ENCODE measurements at regions not wholly inside any gene's neighbourhood (a gene's known extent, or its start where the extent isn't known, plus 50 kb on each side); places are given as distances from the start of the nearest gene placed in this dataset.

DNA sequence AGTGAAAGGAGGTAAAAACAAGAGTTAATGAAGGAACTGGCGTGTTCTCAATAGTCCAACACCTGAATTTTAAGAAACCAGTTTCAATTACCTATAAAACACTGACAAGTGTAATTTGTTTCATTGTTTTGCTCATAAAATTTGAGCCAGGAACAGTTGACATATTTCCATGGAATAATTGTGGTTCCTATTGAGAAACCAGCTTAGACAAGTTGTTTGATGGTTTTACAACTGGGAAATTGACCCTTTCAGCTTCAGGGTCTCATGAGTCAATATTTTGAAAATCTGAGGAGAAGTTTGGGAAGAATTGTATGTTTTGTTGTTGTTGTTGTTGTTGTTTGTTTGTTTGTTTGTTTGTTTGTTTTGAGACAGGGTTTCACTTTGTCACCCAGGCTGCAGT lies 69.1 kb upstream of the GADD45A start:
- no peak overlapping the region for H3K27ac ChIP-seq (ENCODE audit: low read depth in 1 of 3, low read length in 2 of 3)
- H3K9me3 ChIP-seq (ENCODE audit: control insufficient read depth in 2 of 2, insufficient read depth in 1 of 2, low read depth in 1 of 2, low read length in 1 of 2) = no peaks in the 10 kb centered on the region
- WGBS, 3 donors = 91 to 95% (median 92%) methylated on average over 1 of the region's 1 CpG
- H3K27me3 ChIP-seq (ENCODE audit: control insufficient read depth in 3 of 3, insufficient read depth in 3 of 3, low read length in 3 of 3) = no peaks in the 10 kb centered on the region
- H3K36me3 ChIP-seq (ENCODE audit: control insufficient read depth in 3 of 3, insufficient read depth in 2 of 3, low read depth in 1 of 3, low read length in 3 of 3) = no peaks in the 10 kb centered on the region
- DNase-seq (no peak), FAIRE-seq (no peak)
- no peak overlapping the region for H3K4me3 ChIP-seq (ENCODE audit: low read depth in 1 of 3, low read length in 3 of 3)
- peaks cover 0 to 4% (median 0%) of the 10 kb centered on the region in 3 donors for H3K4me1 ChIP-seq (ENCODE audit: control insufficient read depth in 3 of 3, insufficient read depth in 2 of 3, low read depth in 1 of 3, low read length in 2 of 3)

DNA sequence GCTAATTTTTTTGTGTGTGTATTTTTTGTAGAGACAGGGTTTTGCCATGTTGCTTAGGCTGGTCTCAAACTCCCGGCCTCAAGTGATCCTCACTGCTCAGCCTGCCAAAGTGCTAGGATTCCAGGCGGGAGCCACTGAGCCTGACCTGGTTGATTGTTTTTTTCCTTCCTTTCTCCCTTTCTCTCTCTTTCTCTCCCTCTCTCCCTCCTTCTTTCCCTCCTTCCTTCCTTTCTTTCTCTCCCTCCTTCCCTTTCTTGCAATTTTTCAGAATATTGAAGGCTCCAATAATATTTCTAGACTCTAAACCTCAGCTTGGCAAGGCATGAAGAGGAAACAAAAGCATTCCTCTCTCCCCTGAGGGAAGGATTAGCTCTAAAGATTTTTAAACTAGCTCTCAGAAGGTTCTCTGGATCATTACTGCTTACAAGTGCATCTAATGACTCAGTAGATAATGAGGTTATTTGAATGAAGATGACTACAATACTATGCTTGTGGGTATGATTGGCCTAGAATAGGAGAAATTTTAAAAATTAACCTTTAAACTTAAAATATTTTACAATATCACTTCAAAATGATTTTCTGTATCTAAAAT lies 68.5 kb upstream of the GADD45A start:
- Histone ChIP-seq H3K9me3 (ENCODE audit: control insufficient read depth in 2 of 2, insufficient read depth in 1 of 2, low read depth in 1 of 2, low read length in 1 of 2) (no peaks in the 10 kb centered on the region), H3K4me3 (ENCODE audit: low read depth in 1 of 3, low read length in 3 of 3) (no peak overlapping the region), H3K36me3 (ENCODE audit: control insufficient read depth in 3 of 3, insufficient read depth in 2 of 3, low read depth in 1 of 3, low read length in 3 of 3) (no peaks in the 10 kb centered on the region), H3K27ac (ENCODE audit: low read depth in 1 of 3, low read length in 2 of 3) (no peak overlapping the region), H3K27me3 (ENCODE audit: control insufficient read depth in 3 of 3, insufficient read depth in 3 of 3, low read length in 3 of 3) (no peaks in the 10 kb centered on the region), H3K4me1 (ENCODE audit: control insufficient read depth in 3 of 3, insufficient read depth in 2 of 3, low read depth in 1 of 3, low read length in 2 of 3) (peaks cover 0 to 4% (median 0%) of the 10 kb centered on the region in 3 donors)
- WGBS, 3 donors = 87 to 96% (median 95%) methylated on average over 2 of the region's 2 CpGs
- DNase-seq (no peak), FAIRE-seq (no peak)

DNA sequence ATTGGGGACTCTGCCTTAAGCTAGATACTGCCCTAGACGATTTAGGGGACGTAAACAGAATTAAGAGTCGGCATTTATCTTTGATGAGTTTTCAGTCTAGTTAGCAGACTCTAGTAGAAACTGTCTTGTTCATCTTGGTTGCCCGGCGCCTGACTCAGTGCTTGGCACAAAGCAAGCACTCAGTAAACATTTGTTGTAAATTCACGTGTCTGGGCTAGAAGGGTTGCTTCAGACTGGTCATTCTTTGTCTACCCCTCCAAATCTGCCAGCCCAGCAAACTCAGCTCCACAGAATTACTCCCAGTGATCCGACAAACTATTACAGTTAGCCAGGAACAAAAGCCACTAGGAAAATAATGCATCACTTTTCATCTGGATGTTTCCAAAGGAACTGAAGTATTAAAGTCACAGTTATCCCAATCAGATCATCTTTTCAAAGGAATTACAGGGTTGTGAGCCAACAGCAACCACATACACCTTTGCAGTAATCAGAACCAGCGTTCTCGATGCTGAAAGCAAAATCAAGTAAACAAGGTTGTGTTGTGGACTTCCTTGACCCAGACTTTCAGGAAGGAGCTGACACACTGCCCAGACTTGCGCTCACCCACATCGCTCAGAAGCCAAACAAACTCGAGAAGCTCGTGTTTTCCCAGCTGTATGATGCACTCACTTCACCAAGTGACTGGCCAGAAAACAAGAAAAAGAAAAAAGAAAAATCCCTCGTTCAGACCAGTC lies 66.5 kb upstream of the GADD45A start:
- Histone ChIP-seq H3K4me1 (ENCODE audit: control insufficient read depth in 3 of 3, insufficient read depth in 2 of 3, low read depth in 1 of 3, low read length in 2 of 3) (peaks cover 0 to 4% (median 0%) of the 10 kb centered on the region in 3 donors), H3K9me3 (ENCODE audit: control insufficient read depth in 2 of 2, insufficient read depth in 1 of 2, low read depth in 1 of 2, low read length in 1 of 2) (no peaks in the 10 kb centered on the region), H3K4me3 (ENCODE audit: low read depth in 1 of 3, low read length in 3 of 3) (no peak overlapping the region), H3K27ac (ENCODE audit: low read depth in 1 of 3, low read length in 2 of 3) (peak overlapping the region in 1 of 3 donors; percentile 76), H3K27me3 (ENCODE audit: control insufficient read depth in 3 of 3, insufficient read depth in 3 of 3, low read length in 3 of 3) (no peaks in the 10 kb centered on the region), H3K36me3 (ENCODE audit: control insufficient read depth in 3 of 3, insufficient read depth in 2 of 3, low read depth in 1 of 3, low read length in 3 of 3) (no peaks in the 10 kb centered on the region)
- FAIRE-seq (no peak), DNase-seq (peak in 1 of 2 donors; percentile 21)
- 48 to 64% (median 58%) methylated on average over 14 of the region's 14 CpGs for WGBS, 3 donors

DNA sequence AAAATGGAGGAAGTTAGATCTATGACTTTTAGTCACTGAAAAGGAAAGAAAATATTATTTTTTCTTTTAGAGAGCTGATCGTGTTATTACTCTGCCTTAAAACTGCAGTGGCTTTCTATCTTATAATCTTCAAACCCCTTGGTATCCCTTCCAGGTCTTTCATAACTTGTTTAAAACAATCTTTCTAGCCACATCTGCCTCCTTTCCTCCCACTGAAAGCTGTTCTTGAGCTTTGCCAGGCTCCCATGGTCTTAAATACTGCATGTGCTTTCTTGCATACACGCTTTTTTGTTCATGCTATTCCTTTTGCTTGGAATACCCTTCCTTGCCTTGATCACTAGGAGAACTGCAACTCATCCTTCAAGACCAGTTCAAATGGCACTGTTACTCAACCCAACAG lies 65.9 kb upstream of the GADD45A start:
- WGBS, 3 donors = 47 to 66% (median 53%) methylated on average over 2 of the region's 2 CpGs
- H3K4me3 ChIP-seq (ENCODE audit: low read depth in 1 of 3, low read length in 3 of 3) = no peak overlapping the region
- H3K9me3 ChIP-seq (ENCODE audit: control insufficient read depth in 2 of 2, insufficient read depth in 1 of 2, low read depth in 1 of 2, low read length in 1 of 2) = no peaks in the 10 kb centered on the region
- peak overlapping the region in 1 of 3 donors; percentile 76 for H3K27ac ChIP-seq (ENCODE audit: low read depth in 1 of 3, low read length in 2 of 3)
- no peaks in the 10 kb centered on the region for H3K36me3 ChIP-seq (ENCODE audit: control insufficient read depth in 3 of 3, insufficient read depth in 2 of 3, low read depth in 1 of 3, low read length in 3 of 3)
- DNase-seq = no peak
- no peak for FAIRE-seq
- peaks cover 0 to 4% (median 0%) of the 10 kb centered on the region in 3 donors for H3K4me1 ChIP-seq (ENCODE audit: control insufficient read depth in 3 of 3, insufficient read depth in 2 of 3, low read depth in 1 of 3, low read length in 2 of 3)
- H3K27me3 ChIP-seq (ENCODE audit: control insufficient read depth in 3 of 3, insufficient read depth in 3 of 3, low read length in 3 of 3) = no peaks in the 10 kb centered on the region

DNA sequence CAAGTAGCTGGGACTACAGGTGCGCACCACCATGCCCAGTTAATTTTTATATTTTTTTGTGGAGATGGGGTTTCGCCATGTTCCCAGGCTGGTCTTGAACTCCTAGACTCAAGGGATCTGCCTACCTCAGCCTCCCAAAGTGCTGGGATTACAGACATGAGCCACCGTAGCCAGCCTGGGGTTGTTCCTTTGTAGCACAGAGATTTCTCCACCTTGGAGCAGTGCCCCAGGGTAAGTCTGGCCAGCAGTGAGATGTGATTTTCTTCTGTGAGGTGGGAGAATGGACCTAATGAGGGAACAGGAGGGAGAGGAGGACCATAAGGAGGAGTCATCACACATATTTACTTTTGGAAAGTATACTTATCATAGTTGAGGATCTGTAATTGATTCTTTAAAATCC lies 61.1 kb upstream of the GADD45A start:
- H3K27ac ChIP-seq (ENCODE audit: low read depth in 1 of 3, low read length in 2 of 3) = no peak overlapping the region
- no peak for DNase-seq
- no peaks in the 10 kb centered on the region for H3K9me3 ChIP-seq (ENCODE audit: control insufficient read depth in 2 of 2, insufficient read depth in 1 of 2, low read depth in 1 of 2, low read length in 1 of 2)
- 96 to 99% (median 97%) methylated on average over 3 of the region's 3 CpGs for WGBS, 3 donors
- H3K4me1 ChIP-seq (ENCODE audit: control insufficient read depth in 3 of 3, insufficient read depth in 2 of 3, low read depth in 1 of 3, low read length in 2 of 3) = peaks cover 0 to 10% (median 0%) of the 10 kb centered on the region in 3 donors
- H3K27me3 ChIP-seq (ENCODE audit: control insufficient read depth in 3 of 3, insufficient read depth in 3 of 3, low read length in 3 of 3) = no peaks in the 10 kb centered on the region
- H3K36me3 ChIP-seq (ENCODE audit: control insufficient read depth in 3 of 3, insufficient read depth in 2 of 3, low read depth in 1 of 3, low read length in 3 of 3) = no peaks in the 10 kb centered on the region
- FAIRE-seq = no peak
- H3K4me3 ChIP-seq (ENCODE audit: low read depth in 1 of 3, low read length in 3 of 3) = no peak overlapping the region

DNA sequence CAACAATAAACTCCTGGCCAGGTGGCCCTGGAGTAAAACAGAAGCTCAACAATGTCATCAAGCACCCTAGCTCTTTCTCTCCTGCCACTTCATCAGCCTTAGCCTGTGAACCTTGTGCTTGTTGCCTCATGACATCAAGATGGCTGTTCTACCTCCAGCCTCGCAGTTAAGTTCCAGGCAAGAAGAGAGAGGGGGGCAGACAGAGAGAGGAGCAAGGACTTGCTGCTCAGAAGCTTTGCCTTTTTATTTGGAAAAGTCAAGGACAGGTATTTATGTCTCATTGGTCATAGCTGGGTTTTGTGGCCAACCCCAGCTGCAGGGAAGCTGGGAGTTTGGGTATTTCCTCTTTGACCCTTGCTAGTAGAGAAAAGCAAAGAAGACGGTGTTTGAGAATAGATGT lies 60.3 kb upstream of the GADD45A start:
- no peak for FAIRE-seq
- H3K27ac ChIP-seq (ENCODE audit: low read depth in 1 of 3, low read length in 2 of 3) = no peak overlapping the region

DNA sequence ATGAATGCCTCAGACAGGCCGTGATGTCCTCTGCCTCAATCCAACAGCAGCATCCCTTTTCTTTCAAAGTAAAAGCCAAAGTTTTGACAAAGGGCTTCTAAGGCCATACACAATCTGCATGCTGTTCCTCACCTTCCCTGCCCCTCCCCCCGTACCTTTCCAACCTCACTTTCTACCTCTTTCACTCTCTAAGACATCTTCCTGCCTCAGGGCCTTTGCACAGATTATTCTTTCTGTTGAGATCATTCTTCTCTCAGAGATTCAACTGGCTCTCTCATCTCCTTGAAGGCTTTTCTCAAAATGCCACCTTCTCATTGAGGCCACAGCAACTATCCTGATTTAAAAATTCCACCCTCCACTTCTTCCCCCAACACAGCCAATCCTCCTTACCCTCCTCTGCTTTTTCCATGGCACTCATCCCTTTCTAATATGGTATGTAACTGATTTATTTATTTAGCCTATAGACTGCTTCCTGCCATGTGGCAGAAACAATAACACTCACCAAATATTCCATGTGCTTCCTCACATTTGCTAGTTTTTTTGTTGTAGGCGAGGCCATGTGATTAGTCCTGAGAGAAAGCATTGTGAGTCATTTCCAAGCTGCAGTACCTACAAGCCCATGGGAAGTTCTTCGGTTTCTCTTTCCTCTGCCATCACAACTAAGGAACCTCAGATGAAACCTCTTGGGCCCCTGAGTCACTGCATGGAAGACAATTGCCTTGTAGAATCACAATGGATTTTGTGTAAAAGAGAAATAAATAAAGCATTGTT lies 58.7 kb upstream of the GADD45A start:
- no peak overlapping the region for H3K27ac ChIP-seq (ENCODE audit: low read depth in 1 of 3, low read length in 2 of 3)
- FAIRE-seq (no peak), DNase-seq (peak; percentile 20 to 57)
- H3K9me3 ChIP-seq (ENCODE audit: control insufficient read depth in 2 of 2, insufficient read depth in 1 of 2, low read depth in 1 of 2, low read length in 1 of 2) = no peaks in the 10 kb centered on the region
- peaks cover 0 to 19% (median 0%) of the 10 kb centered on the region in 3 donors for H3K4me1 ChIP-seq (ENCODE audit: control insufficient read depth in 3 of 3, insufficient read depth in 2 of 3, low read depth in 1 of 3, low read length in 2 of 3)
- H3K36me3 ChIP-seq (ENCODE audit: control insufficient read depth in 3 of 3, insufficient read depth in 2 of 3, low read depth in 1 of 3, low read length in 3 of 3) = no peaks in the 10 kb centered on the region
- no peak overlapping the region for H3K4me3 ChIP-seq (ENCODE audit: low read depth in 1 of 3, low read length in 3 of 3)
- H3K27me3 ChIP-seq (ENCODE audit: control insufficient read depth in 3 of 3, insufficient read depth in 3 of 3, low read length in 3 of 3) = no peaks in the 10 kb centered on the region
- WGBS, 3 donors = 76 to 80% (median 79%) methylated on average over 4 of the region's 4 CpGs

More for the DNA sequence above, 60.3 kb upstream of the GADD45A start:
- WGBS, 3 donors = 88 to 94% (median 91%) methylated on average over 2 of the region's 2 CpGs
- Histone ChIP-seq H3K36me3 (ENCODE audit: control insufficient read depth in 3 of 3, insufficient read depth in 2 of 3, low read depth in 1 of 3, low read length in 3 of 3) (no peaks in the 10 kb centered on the region), H3K4me3 (ENCODE audit: low read depth in 1 of 3, low read length in 3 of 3) (no peak overlapping the region), H3K9me3 (ENCODE audit: control insufficient read depth in 2 of 2, insufficient read depth in 1 of 2, low read depth in 1 of 2, low read length in 1 of 2) (no peaks in the 10 kb centered on the region), H3K4me1 (ENCODE audit: control insufficient read depth in 3 of 3, insufficient read depth in 2 of 3, low read depth in 1 of 3, low read length in 2 of 3) (peaks cover 0 to 8% (median 0%) of the 10 kb centered on the region in 3 donors), H3K27me3 (ENCODE audit: control insufficient read depth in 3 of 3, insufficient read depth in 3 of 3, low read length in 3 of 3) (no peaks in the 10 kb centered on the region)
- no peak for DNase-seq

DNA sequence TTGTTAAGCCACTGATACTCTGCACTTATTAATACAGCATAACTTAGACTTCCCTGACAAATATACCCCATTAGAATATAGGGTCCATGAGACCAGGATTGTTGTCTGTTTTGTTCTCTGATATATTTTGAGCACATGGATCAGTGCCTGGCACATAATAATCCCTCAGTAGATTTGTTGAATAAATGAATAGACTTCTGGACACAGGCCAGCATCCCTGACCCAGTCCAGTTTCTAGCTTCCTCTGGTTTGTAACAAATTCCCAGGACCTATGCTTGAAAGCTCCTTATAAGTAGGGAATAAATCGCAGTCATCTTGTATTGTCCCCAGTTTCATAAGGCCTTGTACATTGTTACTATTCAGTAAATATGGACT lies 58.2 kb upstream of the GADD45A start:
- no peaks in the 10 kb centered on the region for H3K27me3 ChIP-seq (ENCODE audit: control insufficient read depth in 3 of 3, insufficient read depth in 3 of 3, low read length in 3 of 3)
- DNase-seq (no peak), FAIRE-seq (no peak)
- H3K36me3 ChIP-seq (ENCODE audit: control insufficient read depth in 3 of 3, insufficient read depth in 2 of 3, low read depth in 1 of 3, low read length in 3 of 3) = no peaks in the 10 kb centered on the region
- H3K27ac ChIP-seq (ENCODE audit: low read depth in 1 of 3, low read length in 2 of 3) = no peak overlapping the region
- H3K4me3 ChIP-seq (ENCODE audit: low read depth in 1 of 3, low read length in 3 of 3) = no peak overlapping the region
- 96 to 100% (median 96%) methylated on average over 1 of the region's 1 CpG for WGBS, 3 donors
- peaks cover 0 to 22% (median 0%) of the 10 kb centered on the region in 3 donors for H3K4me1 ChIP-seq (ENCODE audit: control insufficient read depth in 3 of 3, insufficient read depth in 2 of 3, low read depth in 1 of 3, low read length in 2 of 3)
- H3K9me3 ChIP-seq (ENCODE audit: control insufficient read depth in 2 of 2, insufficient read depth in 1 of 2, low read depth in 1 of 2, low read length in 1 of 2) = no peaks in the 10 kb centered on the region

All from small intestine (tissue), 7 donors.